GM12878 (cell line): ENCODE measurements at regions not wholly inside any gene's neighbourhood (a gene's known extent, or its start where the extent isn't known, plus 50 kb on each side); places are given as distances from the start of the nearest gene placed in this dataset.

Source experiments
- CBFB ChIP-seq: IDR thresholded peaks from 2 replicates; pipeline ENCODE4 v1.6.1; 2016; ENCODE audit warnings: antibody characterized with exemption, low read depth
- CREB1 ChIP-seq: IDR thresholded peaks from 2 replicates; pipeline ENCODE4 v1.6.1; 2012; ENCODE audit warnings: low read depth, mild to moderate bottlenecking, inconsistent platforms
- EZH2 ChIP-seq: IDR thresholded peaks from 2 replicates; pipeline ENCODE4 v1.6.1; 2012; ENCODE audit warnings: low read depth, mild to moderate bottlenecking, control low read depth, inconsistent platforms, low read length, borderline replicate concordance; ENCODE audit not compliant: control insufficient read depth
- FOXM1 ChIP-seq: IDR thresholded peaks from 2 replicates; pipeline ENCODE4 v1.6.1; 2012; ENCODE audit warnings: low read depth, mild to moderate bottlenecking, inconsistent platforms, low read length, moderate library complexity
- MEF2B ChIP-seq: fragments of 450-650 bp; IDR thresholded peaks from 2 replicates; pipeline ENCODE4 v1.6.1; 2018; ENCODE audit warnings: mild to moderate bottlenecking, moderate library complexity; ENCODE audit not compliant: partially characterized antibody, poor library complexity, severe bottlenecking
- NKRF ChIP-seq: fragments of 450-650 bp; conservative IDR thresholded peaks from 2 replicates; pipeline ENCODE4 v1.6.1; 2017; ENCODE audit warnings: mild to moderate bottlenecking, moderate library complexity
- NR2F1 ChIP-seq: fragments of 450-650 bp; conservative IDR thresholded peaks from 2 replicates; pipeline ENCODE4 v1.6.1; 2017; ENCODE audit warnings: mild to moderate bottlenecking
- SREBF2 ChIP-seq: IDR thresholded peaks from 2 replicates; pipeline ENCODE4 v1.6.1; 2012; ENCODE audit warnings: mild to moderate bottlenecking, low read length
- TARDBP ChIP-seq: IDR thresholded peaks from 2 replicates; pipeline ENCODE4 v1.6.1; 2016; ENCODE audit warnings: borderline replicate concordance
- ZSCAN29 ChIP-seq: fragments of 450-650 bp; IDR thresholded peaks from 2 replicates; pipeline ENCODE4 v1.6.1; 2017; ENCODE audit warnings: mild to moderate bottlenecking, moderate library complexity
- TF ChIP-seq, protein P1 (sequence below): IDR thresholded peaks from 2 replicates; pipeline ENCODE4 v1.6.1; 2011; ENCODE audit warnings: low read depth, low read length, improper control_type of control experiment, borderline replicate concordance
- TF ChIP-seq, protein P2 (sequence below): IDR thresholded peaks from 2 replicates; pipeline ENCODE4 v1.6.1; 2012; ENCODE audit warnings: low read depth, low read length, improper control_type of control experiment
- TF ChIP-seq, protein P3 (sequence below): fragments of 450-650 bp; IDR thresholded peaks from 2 replicates; pipeline ENCODE4 v1.6.1; 2017; ENCODE audit warnings: antibody characterized with exemption, mild to moderate bottlenecking, moderate library complexity

DNA sequence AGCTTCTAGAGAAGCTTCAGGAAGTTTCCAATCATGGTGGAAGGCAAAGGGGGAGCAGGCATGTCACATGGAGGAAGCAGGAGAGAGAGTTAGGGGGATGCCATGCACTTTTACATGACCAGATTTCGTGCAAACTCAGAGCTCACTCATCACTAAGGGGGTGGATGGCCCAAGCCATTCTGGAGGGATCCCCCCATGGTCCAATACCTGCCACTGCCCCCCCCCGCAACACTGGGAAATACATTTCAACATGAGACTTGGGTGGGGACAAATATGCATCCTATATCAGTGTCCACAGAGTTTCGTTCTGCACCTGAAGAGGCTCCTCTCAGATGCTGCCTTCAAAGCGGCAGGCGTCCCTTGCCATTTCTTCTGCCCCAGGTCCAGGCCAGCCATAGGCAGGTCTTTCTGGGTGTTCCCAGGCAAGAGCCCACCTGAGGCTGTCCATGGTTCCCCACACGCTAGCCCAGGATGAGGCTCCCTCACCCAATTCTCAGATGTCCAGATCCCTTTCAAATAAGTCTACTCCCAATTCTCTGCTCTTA, 1344.3 kb downstream of the TBC1D22A start (continued):
- TF ChIP-seq NKRF (no peak), ZSCAN29 (no peak), MEF2B (no peak), FOXM1 (no peak), EZH2 (no peak), CREB1 (no peak), CBFB (no peak), NR2F1 (no peak), SREBF2 (no peak), TARDBP (no peak)
- TF ChIP-seq, protein P1, sequence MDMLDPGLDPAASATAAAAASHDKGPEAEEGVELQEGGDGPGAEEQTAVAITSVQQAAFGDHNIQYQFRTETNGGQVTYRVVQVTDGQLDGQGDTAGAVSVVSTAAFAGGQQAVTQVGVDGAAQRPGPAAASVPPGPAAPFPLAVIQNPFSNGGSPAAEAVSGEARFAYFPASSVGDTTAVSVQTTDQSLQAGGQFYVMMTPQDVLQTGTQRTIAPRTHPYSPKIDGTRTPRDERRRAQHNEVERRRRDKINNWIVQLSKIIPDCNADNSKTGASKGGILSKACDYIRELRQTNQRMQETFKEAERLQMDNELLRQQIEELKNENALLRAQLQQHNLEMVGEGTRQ = no peak
- TF ChIP-seq, protein P2, sequence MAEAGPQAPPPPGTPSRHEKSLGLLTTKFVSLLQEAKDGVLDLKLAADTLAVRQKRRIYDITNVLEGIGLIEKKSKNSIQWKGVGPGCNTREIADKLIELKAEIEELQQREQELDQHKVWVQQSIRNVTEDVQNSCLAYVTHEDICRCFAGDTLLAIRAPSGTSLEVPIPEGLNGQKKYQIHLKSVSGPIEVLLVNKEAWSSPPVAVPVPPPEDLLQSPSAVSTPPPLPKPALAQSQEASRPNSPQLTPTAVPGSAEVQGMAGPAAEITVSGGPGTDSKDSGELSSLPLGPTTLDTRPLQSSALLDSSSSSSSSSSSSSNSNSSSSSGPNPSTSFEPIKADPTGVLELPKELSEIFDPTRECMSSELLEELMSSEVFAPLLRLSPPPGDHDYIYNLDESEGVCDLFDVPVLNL = no peak
- TF ChIP-seq, protein P3, sequence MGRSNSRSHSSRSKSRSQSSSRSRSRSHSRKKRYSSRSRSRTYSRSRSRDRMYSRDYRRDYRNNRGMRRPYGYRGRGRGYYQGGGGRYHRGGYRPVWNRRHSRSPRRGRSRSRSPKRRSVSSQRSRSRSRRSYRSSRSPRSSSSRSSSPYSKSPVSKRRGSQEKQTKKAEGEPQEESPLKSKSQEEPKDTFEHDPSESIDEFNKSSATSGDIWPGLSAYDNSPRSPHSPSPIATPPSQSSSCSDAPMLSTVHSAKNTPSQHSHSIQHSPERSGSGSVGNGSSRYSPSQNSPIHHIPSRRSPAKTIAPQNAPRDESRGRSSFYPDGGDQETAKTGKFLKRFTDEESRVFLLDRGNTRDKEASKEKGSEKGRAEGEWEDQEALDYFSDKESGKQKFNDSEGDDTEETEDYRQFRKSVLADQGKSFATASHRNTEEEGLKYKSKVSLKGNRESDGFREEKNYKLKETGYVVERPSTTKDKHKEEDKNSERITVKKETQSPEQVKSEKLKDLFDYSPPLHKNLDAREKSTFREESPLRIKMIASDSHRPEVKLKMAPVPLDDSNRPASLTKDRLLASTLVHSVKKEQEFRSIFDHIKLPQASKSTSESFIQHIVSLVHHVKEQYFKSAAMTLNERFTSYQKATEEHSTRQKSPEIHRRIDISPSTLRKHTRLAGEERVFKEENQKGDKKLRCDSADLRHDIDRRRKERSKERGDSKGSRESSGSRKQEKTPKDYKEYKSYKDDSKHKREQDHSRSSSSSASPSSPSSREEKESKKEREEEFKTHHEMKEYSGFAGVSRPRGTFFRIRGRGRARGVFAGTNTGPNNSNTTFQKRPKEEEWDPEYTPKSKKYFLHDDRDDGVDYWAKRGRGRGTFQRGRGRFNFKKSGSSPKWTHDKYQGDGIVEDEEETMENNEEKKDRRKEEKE = no peak
